ENCODE measurements at regions not wholly inside any gene's neighbourhood (a gene's known extent, or its start where the extent isn't known, plus 50 kb on each side); places are given as distances from the start of the nearest gene placed in this dataset.

- no peak for TF ChIP-seq CTCF (IDR thresholded peaks at IDR 0.05)
- no peak for TF ChIP-seq EZH2 (IDR thresholded peaks at IDR 0.05)
- no peak for TF ChIP-seq EZH2phosphoT487 (IDR thresholded peaks at IDR 0.05)
Observed at GRCh38 chr6:74780831-74781230, 425.0 kb downstream of the COL12A1 start.
